GM18498 (cell line): ENCODE measurements at regions not wholly inside any gene's neighbourhood (a gene's known extent, or its start where the extent isn't known, plus 50 kb on each side); places are given as distances from the start of the nearest gene placed in this dataset.

ENCODE experiments used
- ATAC-seq: cut with Tn5 transposase; IDR thresholded peaks from one replicate; pipeline ENCODE4 v1.9.1; 2021; ENCODE audit warnings: mild to moderate bottlenecking, moderate library complexity; ENCODE audit not compliant: unreplicated experiment

- no peak for ATAC-seq
Observed at GRCh38 chr2:43039376-43040080, 186.9 kb downstream of the ZFP36L2 start.

- ATAC-seq = no peak
Observed at GRCh38 chr2:43038696-43039094, 187.7 kb downstream of the ZFP36L2 start.

- ATAC-seq = no peak
Observed at GRCh38 chr2:43038034-43038695, 188.2 kb downstream of the ZFP36L2 start.

- no peak for ATAC-seq
Observed at GRCh38 chr2:43035922-43036321, 190.5 kb downstream of the ZFP36L2 start.

GRCh38 chr2:43034921-43035320 lies 191.5 kb downstream of the ZFP36L2 start:
- no peak for ATAC-seq

GRCh38 chr2:43034242-43034619 lies 192.2 kb downstream of the ZFP36L2 start:
- no peak for ATAC-seq

GRCh38 chr2:43033466-43034241 lies 192.8 kb downstream of the ZFP36L2 start:
- no peak for ATAC-seq

GRCh38 chr2:43033016-43033270 lies 193.5 kb downstream of the ZFP36L2 start:
- no peak for ATAC-seq

GRCh38 chr2:43032213-43033015 lies 194.0 kb downstream of the ZFP36L2 start:
- no peak for ATAC-seq

GRCh38 chr2:43031471-43032212 lies 194.8 kb downstream of the ZFP36L2 start:
- no peak for ATAC-seq

- no peak for ATAC-seq
Observed at GRCh38 chr2:43030551-43031307, 195.7 kb downstream of the ZFP36L2 start.

- no peak for ATAC-seq
Observed at GRCh38 chr2:43029186-43029585, 197.2 kb downstream of the ZFP36L2 start.

- no peak for ATAC-seq
Observed at GRCh38 chr2:43028188-43028587, 198.2 kb downstream of the ZFP36L2 start.

GRCh38 chr2:43027097-43027873 lies 199.1 kb downstream of the ZFP36L2 start:
- no peak for ATAC-seq

- no peak for ATAC-seq
Observed at GRCh38 chr2:43026426-43027096, 199.8 kb downstream of the ZFP36L2 start.

- no peak for ATAC-seq
Observed at GRCh38 chr2:43025709-43026295, 200.6 kb downstream of the ZFP36L2 start.

- ATAC-seq = no peak
Observed at GRCh38 chr2:43024515-43025011, 201.8 kb downstream of the ZFP36L2 start.
